ENCODE measurements at regions not wholly inside any gene's neighbourhood (a gene's known extent, or its start where the extent isn't known, plus 50 kb on each side); places are given as distances from the start of the nearest gene placed in this dataset.

DNA sequence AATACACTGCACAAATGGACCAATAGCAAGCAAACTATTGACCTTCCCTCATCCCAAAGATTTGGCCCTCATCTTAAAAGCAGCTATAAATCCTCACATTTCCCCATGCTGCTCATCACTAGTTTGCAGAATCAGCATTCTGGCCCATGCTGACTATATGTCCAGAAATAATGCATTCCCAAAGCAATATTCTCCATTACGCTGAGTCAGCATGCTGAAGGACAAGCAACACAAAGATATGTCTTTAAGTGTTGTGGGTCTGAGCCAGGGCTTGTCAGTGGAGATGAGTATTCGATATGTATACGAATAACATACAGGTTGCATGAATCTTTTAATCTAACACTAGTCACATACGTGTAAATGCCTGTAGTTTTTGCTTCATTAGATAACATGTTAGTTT is 1045.0 kb upstream of the DDX18 start:
- Histone ChIP-seq H3K27me3 (ENCODE audit: insufficient read depth, low read length) (no peaks in the 10 kb centered on the region), H4K20me1 (ENCODE audit: insufficient read depth) (no peaks in the 10 kb centered on the region), H2AFZ (ENCODE audit: low read depth, low read length, poor library complexity, severe bottlenecking) (no peak overlapping the region), H3K9me2 (ENCODE audit: insufficient read depth) (no peaks in the 10 kb centered on the region), H3K9ac (ENCODE audit: low read length) (no peak overlapping the region), H3K4me1 (ENCODE audit: control insufficient read depth in 1 of 2, insufficient read depth in 2 of 2, low read length in 2 of 2) (no peaks in the 10 kb centered on the region), H3K4me2 (ENCODE audit: low read length) (no peak overlapping the region), H3K36me3 (ENCODE audit: control insufficient read depth in 1 of 2, insufficient read depth in 2 of 2, low read length in 2 of 2) (no peaks in the 10 kb centered on the region), H3K4me3 (replicated peaks in 1 of 2; ENCODE audit: low read depth in 1 of 2, low read length in 2 of 2) (no peak overlapping the region), H3K27ac (ENCODE audit: low read depth, low read length) (no peak overlapping the region), H3K79me2 (ENCODE audit: insufficient read depth, low read length) (no peaks in the 10 kb centered on the region), H3K9me3 (ENCODE audit: control insufficient read depth in 1 of 2, insufficient read depth in 1 of 2, low read depth in 1 of 2, low read length in 2 of 2) (peaks cover 19 to 27% of the 10 kb centered on the region in 2 experiments; a peak in 2 of 4 replicates)
- ChIA-PET POLR2A (no interaction called here), RAD21 (ENCODE audit: low non-redundant PET in 1 of 2, low total read pairs in 2 of 2, uncharacterized antibody in 2 of 2, unreplicated experiment in 2 of 2) (no interaction called here), CTCF (no interaction called here)
- BruUV-seq (replicated peaks), result no TSS peak
- intact Hi-C loops (cut with micrococcal nuclease), result no loop called here
- ATAC-seq (no peak), DNase-seq (ENCODE audit: low read depth, low spot score) (no peak)
- TF ChIP-seq, protein P1, sequence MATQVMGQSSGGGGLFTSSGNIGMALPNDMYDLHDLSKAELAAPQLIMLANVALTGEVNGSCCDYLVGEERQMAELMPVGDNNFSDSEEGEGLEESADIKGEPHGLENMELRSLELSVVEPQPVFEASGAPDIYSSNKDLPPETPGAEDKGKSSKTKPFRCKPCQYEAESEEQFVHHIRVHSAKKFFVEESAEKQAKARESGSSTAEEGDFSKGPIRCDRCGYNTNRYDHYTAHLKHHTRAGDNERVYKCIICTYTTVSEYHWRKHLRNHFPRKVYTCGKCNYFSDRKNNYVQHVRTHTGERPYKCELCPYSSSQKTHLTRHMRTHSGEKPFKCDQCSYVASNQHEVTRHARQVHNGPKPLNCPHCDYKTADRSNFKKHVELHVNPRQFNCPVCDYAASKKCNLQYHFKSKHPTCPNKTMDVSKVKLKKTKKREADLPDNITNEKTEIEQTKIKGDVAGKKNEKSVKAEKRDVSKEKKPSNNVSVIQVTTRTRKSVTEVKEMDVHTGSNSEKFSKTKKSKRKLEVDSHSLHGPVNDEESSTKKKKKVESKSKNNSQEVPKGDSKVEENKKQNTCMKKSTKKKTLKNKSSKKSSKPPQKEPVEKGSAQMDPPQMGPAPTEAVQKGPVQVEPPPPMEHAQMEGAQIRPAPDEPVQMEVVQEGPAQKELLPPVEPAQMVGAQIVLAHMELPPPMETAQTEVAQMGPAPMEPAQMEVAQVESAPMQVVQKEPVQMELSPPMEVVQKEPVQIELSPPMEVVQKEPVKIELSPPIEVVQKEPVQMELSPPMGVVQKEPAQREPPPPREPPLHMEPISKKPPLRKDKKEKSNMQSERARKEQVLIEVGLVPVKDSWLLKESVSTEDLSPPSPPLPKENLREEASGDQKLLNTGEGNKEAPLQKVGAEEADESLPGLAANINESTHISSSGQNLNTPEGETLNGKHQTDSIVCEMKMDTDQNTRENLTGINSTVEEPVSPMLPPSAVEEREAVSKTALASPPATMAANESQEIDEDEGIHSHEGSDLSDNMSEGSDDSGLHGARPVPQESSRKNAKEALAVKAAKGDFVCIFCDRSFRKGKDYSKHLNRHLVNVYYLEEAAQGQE (IDR thresholded peaks at IDR 0.05; ENCODE audit: low read depth), result no peak
- TF ChIP-seq CEBPB (IDR thresholded peaks at IDR 0.05; ENCODE audit: low read depth), result no peak

- DNase-seq (ENCODE audit: low read depth, low spot score) (no peak), ATAC-seq (no peak)
- Histone ChIP-seq H3K9me3 (ENCODE audit: control insufficient read depth in 1 of 2, insufficient read depth in 1 of 2, low read depth in 1 of 2, low read length in 2 of 2) (peaks cover 5 to 14% of the 10 kb centered on the region in 2 experiments; a peak in 2 of 4 replicates), H3K36me3 (ENCODE audit: control insufficient read depth in 1 of 2, insufficient read depth in 2 of 2, low read length in 2 of 2) (no peaks in the 10 kb centered on the region), H3K27me3 (ENCODE audit: insufficient read depth, low read length) (no peaks in the 10 kb centered on the region), H3K79me2 (ENCODE audit: insufficient read depth, low read length) (no peaks in the 10 kb centered on the region), H4K20me1 (ENCODE audit: insufficient read depth) (no peaks in the 10 kb centered on the region), H3K4me2 (ENCODE audit: low read length) (no peak overlapping the region), H3K4me3 (replicated peaks in 1 of 2; ENCODE audit: low read depth in 1 of 2, low read length in 2 of 2) (no peak overlapping the region), H3K9ac (ENCODE audit: low read length) (no peak overlapping the region), H3K9me2 (ENCODE audit: insufficient read depth) (no peaks in the 10 kb centered on the region), H2AFZ (ENCODE audit: low read depth, low read length, poor library complexity, severe bottlenecking) (no peak overlapping the region), H3K27ac (ENCODE audit: low read depth, low read length) (no peak overlapping the region), H3K4me1 (ENCODE audit: control insufficient read depth in 1 of 2, insufficient read depth in 2 of 2, low read length in 2 of 2) (no peaks in the 10 kb centered on the region)
- intact Hi-C loops (cut with micrococcal nuclease), result no loop called here
- BruUV-seq (replicated peaks), result no TSS peak
- RAD21 ChIA-PET (ENCODE audit: low non-redundant PET in 1 of 2, low total read pairs in 2 of 2, uncharacterized antibody in 2 of 2, unreplicated experiment in 2 of 2), result no interaction called here
- POLR2A ChIA-PET, result no interaction called here
- CTCF ChIA-PET, result no interaction called here
- TF ChIP-seq ATF3 (IDR thresholded peaks at IDR 0.05), result no peak
- TF ChIP-seq EZH2phosphoT487 (IDR thresholded peaks at IDR 0.05; ENCODE audit: borderline replicate concordance), result no peak
- no peak for TF ChIP-seq YY1 (IDR thresholded peaks at IDR 0.05; ENCODE audit: extremely low read depth, insufficient replicate concordance, low read depth, low read length)
- no peak for TF ChIP-seq CEBPB (IDR thresholded peaks at IDR 0.05; ENCODE audit: low read depth)
- TF ChIP-seq ZNF274 (IDR thresholded peaks at IDR 0.05; ENCODE audit: low read depth, low read length), result no peak
- no peak for TF ChIP-seq FOSL1 (IDR thresholded peaks at IDR 0.05; ENCODE audit: low read depth)
- TF ChIP-seq ZFX (IDR thresholded peaks at IDR 0.05), result no peak
- TF ChIP-seq, protein P2, sequence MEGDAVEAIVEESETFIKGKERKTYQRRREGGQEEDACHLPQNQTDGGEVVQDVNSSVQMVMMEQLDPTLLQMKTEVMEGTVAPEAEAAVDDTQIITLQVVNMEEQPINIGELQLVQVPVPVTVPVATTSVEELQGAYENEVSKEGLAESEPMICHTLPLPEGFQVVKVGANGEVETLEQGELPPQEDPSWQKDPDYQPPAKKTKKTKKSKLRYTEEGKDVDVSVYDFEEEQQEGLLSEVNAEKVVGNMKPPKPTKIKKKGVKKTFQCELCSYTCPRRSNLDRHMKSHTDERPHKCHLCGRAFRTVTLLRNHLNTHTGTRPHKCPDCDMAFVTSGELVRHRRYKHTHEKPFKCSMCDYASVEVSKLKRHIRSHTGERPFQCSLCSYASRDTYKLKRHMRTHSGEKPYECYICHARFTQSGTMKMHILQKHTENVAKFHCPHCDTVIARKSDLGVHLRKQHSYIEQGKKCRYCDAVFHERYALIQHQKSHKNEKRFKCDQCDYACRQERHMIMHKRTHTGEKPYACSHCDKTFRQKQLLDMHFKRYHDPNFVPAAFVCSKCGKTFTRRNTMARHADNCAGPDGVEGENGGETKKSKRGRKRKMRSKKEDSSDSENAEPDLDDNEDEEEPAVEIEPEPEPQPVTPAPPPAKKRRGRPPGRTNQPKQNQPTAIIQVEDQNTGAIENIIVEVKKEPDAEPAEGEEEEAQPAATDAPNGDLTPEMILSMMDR (IDR thresholded peaks at IDR 0.05 in 2 of 3, conservative IDR thresholded peaks at IDR 0.05 in 1 of 3; ENCODE audit: borderline replicate concordance in 1 of 3, insufficient read depth in 1 of 3, low read depth in 2 of 3, low read length in 2 of 3), result no peak
- no peak for TF ChIP-seq SIN3A (IDR thresholded peaks at IDR 0.05; ENCODE audit: low read depth)
- TF ChIP-seq CBX3 (IDR thresholded peaks at IDR 0.05; ENCODE audit: low read depth), result no peak
- no peak for TF ChIP-seq JUND (IDR thresholded peaks at IDR 0.05)
- TF ChIP-seq POLR2AphosphoS5 (IDR thresholded peaks at IDR 0.05; ENCODE audit: low read depth, low read length), result no peak
- no peak for TF ChIP-seq EGR1 (IDR thresholded peaks at IDR 0.05; ENCODE audit: low read depth)
Measured at GRCh38 chr2:116776556-116776955, 1037.9 kb upstream of the DDX18 start.
